ENCODE measurements at regions not wholly inside any gene's neighbourhood (a gene's known extent, or its start where the extent isn't known, plus 50 kb on each side); places are given as distances from the start of the nearest gene placed in this dataset.

- TF ChIP-seq TCF4 (CRISPR knock-in tag; IDR thresholded peaks at IDR 0.05; ENCODE audit: borderline replicate concordance) (no peak), ARNTL (CRISPR knock-in tag; IDR thresholded peaks at IDR 0.05; ENCODE audit: borderline replicate concordance, low read depth) (no peak), PPARA (CRISPR knock-in tag; IDR thresholded peaks at IDR 0.05; ENCODE audit: borderline replicate concordance) (no peak), CSDC2 (CRISPR knock-in tag; IDR thresholded peaks at IDR 0.05) (no peak), ESRRG (CRISPR knock-in tag; IDR thresholded peaks at IDR 0.05) (no peak), ZFP3 (CRISPR knock-in tag; IDR thresholded peaks at IDR 0.05) (no peak), OSR1 (CRISPR knock-in tag; IDR thresholded peaks at IDR 0.05) (no peak), PATZ1 (CRISPR knock-in tag; IDR thresholded peaks at IDR 0.05; ENCODE audit: borderline replicate concordance) (no peak), ZFP30 (CRISPR knock-in tag; IDR thresholded peaks at IDR 0.05) (no peak), SNAI2 (CRISPR knock-in tag; IDR thresholded peaks at IDR 0.05) (no peak), ZNF8 (CRISPR knock-in tag; IDR thresholded peaks at IDR 0.05) (no peak), ZNF565 (CRISPR knock-in tag; conservative IDR thresholded peaks at IDR 0.05; ENCODE audit: low read depth) (no peak)
- ATAC-seq: no peak
These were observed 186.8 kb upstream of the ZNF469 start for GRCh38 chr16:88195911-88196465.

GRCh38 chr16:88196471-88197400 is 186.0 kb upstream of the ZNF469 start:
- ATAC-seq: no peak
- no peak for TF ChIP-seq ZNF70 (CRISPR knock-in tag; IDR thresholded peaks at IDR 0.05)
- no peak for TF ChIP-seq CSRNP3 (CRISPR knock-in tag; IDR thresholded peaks at IDR 0.05)
- TF ChIP-seq CSDC2 (CRISPR knock-in tag; IDR thresholded peaks at IDR 0.05): no peak

- TF ChIP-seq POU6F1 (CRISPR knock-in tag; IDR thresholded peaks at IDR 0.05; ENCODE audit: borderline replicate concordance, low read depth) (no peak), ZNF70 (CRISPR knock-in tag; IDR thresholded peaks at IDR 0.05) (no peak), BACH2 (CRISPR knock-in tag; IDR thresholded peaks at IDR 0.05; ENCODE audit: borderline replicate concordance) (no peak), CSDC2 (CRISPR knock-in tag; IDR thresholded peaks at IDR 0.05) (no peak), TCF4 (CRISPR knock-in tag; IDR thresholded peaks at IDR 0.05; ENCODE audit: borderline replicate concordance) (no peak), ZC3H10 (CRISPR knock-in tag; IDR thresholded peaks at IDR 0.05) (no peak), ISL1 (CRISPR knock-in tag; IDR thresholded peaks at IDR 0.05) (no peak), ARNTL (CRISPR knock-in tag; IDR thresholded peaks at IDR 0.05; ENCODE audit: borderline replicate concordance, low read depth) (no peak), TOX (CRISPR knock-in tag; IDR thresholded peaks at IDR 0.05; ENCODE audit: borderline replicate concordance) (no peak), ZNF8 (CRISPR knock-in tag; IDR thresholded peaks at IDR 0.05) (no peak), TSHZ2 (CRISPR knock-in tag; IDR thresholded peaks at IDR 0.05) (no peak), PPARA (CRISPR knock-in tag; IDR thresholded peaks at IDR 0.05; ENCODE audit: borderline replicate concordance) (no peak), ESRRG (CRISPR knock-in tag; IDR thresholded peaks at IDR 0.05) (no peak), PATZ1 (CRISPR knock-in tag; IDR thresholded peaks at IDR 0.05; ENCODE audit: borderline replicate concordance) (no peak), CSRNP3 (CRISPR knock-in tag; IDR thresholded peaks at IDR 0.05) (no peak), SNAI2 (CRISPR knock-in tag; IDR thresholded peaks at IDR 0.05) (no peak)
- no peak for ATAC-seq
These were observed 185.0 kb upstream of the ZNF469 start for GRCh38 chr16:88197481-88198456.
